Neuronal stem cell (in vitro differentiated cells): ENCODE measurements at regions not wholly inside any gene's neighbourhood (a gene's known extent, or its start where the extent isn't known, plus 50 kb on each side); places are given as distances from the start of the nearest gene placed in this dataset.

Source experiments
- DNase-seq: peaks from one replicate; pipeline ENCODE4 v3.0.0-alpha.2; 2013; ENCODE audit warnings: low spot score
- H2AFZ ChIP-seq: one replicate; pipeline ENCODE4 v1.6.1; 2013; ENCODE audit warnings: mild to moderate bottlenecking, low read length, inconsistent platforms
- H2AK5ac ChIP-seq: 2 replicates; pipeline ENCODE4 v1.6.1; 2013; ENCODE audit warnings: low read depth, mild to moderate bottlenecking, inconsistent platforms, low read length, moderate library complexity, mixed read lengths
- H2BK120ac ChIP-seq: 2 replicates; pipeline ENCODE4 v1.6.1; 2013; ENCODE audit warnings: low read depth, mild to moderate bottlenecking, inconsistent platforms, low read length, moderate library complexity, mixed read lengths
- H2BK12ac ChIP-seq: one replicate; pipeline ENCODE4 v1.6.1; 2013; ENCODE audit warnings: low read length, inconsistent platforms
- H2BK15ac ChIP-seq: 2 replicates; pipeline ENCODE4 v1.6.1; 2013; ENCODE audit warnings: mild to moderate bottlenecking, low read length, inconsistent platforms, mixed read lengths
- H2BK5ac ChIP-seq: one replicate; pipeline ENCODE4 v1.6.1; 2013; ENCODE audit warnings: inconsistent platforms, mild to moderate bottlenecking, low read length, moderate library complexity
- H3K14ac ChIP-seq: one replicate; pipeline ENCODE4 v1.6.1; 2013; ENCODE audit warnings: low read length, inconsistent platforms
- H3K18ac ChIP-seq: 2 replicates; pipeline ENCODE4 v1.6.1; 2013; ENCODE audit warnings: low read length, inconsistent platforms
- H3K23ac ChIP-seq: 2 replicates; pipeline ENCODE4 v1.6.1; 2013; ENCODE audit warnings: low read depth, mild to moderate bottlenecking, mixed read lengths, low read length, inconsistent platforms; ENCODE audit not compliant: poor library complexity
- H3K27ac ChIP-seq: replicated peaks from 3 replicates; pipeline ENCODE4 v1.5.1; 2013; ENCODE audit warnings: low read length, inconsistent platforms
- H3K27me3 ChIP-seq, 3 experiments: 2 replicates each; pipeline ENCODE4 v1.6.1; 2013; ENCODE audit warnings: low read length in 3 of 3, mild to moderate bottlenecking in 2 of 3, inconsistent platforms in 1 of 3, low read depth in 1 of 3, mixed read lengths in 1 of 3, moderate library complexity in 1 of 3; ENCODE audit not compliant: control insufficient read depth in 3 of 3, insufficient read depth in 3 of 3
- H3K36me3 ChIP-seq, 2 donors: replicated peaks in 1 of 2; 2 replicates each; pipeline ENCODE4 v1.6.1; 2013; ENCODE audit warnings: low read length in 2 of 2; ENCODE audit not compliant: control insufficient read depth in 2 of 2, insufficient read depth in 2 of 2
- H3K4ac ChIP-seq: 2 replicates; pipeline ENCODE4 v1.6.1; 2013; ENCODE audit warnings: inconsistent platforms, mild to moderate bottlenecking, low read length, moderate library complexity
- H3K4me1 ChIP-seq, 2 donors: 1 replicate in 1 of 2; 2 replicates in 1 of 2; pipeline ENCODE4 v1.6.1; 2013; ENCODE audit warnings: low read length in 2 of 2, low read depth in 1 of 2; ENCODE audit not compliant: control insufficient read depth in 2 of 2, insufficient read depth in 1 of 2
- H3K4me2 ChIP-seq: one replicate; pipeline ENCODE4 v1.6.1; 2013; ENCODE audit warnings: mild to moderate bottlenecking, low read length, inconsistent platforms; ENCODE audit not compliant: insufficient read depth, poor library complexity, severe bottlenecking
- H3K4me3 ChIP-seq, 2 donors: 2 replicates each; pipeline ENCODE4 v1.5.1; 2013; ENCODE audit warnings: low read length in 2 of 2, mild to moderate bottlenecking in 2 of 2, inconsistent platforms in 1 of 2, moderate library complexity in 1 of 2
- H3K79me1 ChIP-seq: one replicate; pipeline ENCODE4 v1.6.1; 2013; ENCODE audit warnings: low read depth, mild to moderate bottlenecking, inconsistent platforms, low read length, moderate library complexity
- H3K9ac ChIP-seq: one replicate; pipeline ENCODE4 v1.6.1; 2013; ENCODE audit warnings: mild to moderate bottlenecking, low read depth, low read length, inconsistent platforms; ENCODE audit not compliant: poor library complexity
- H3K9me3 ChIP-seq, 2 donors: replicated peaks in 1 of 2; 2 replicates each; pipeline versions ENCODE3 to v1.6.1; 2013; ENCODE audit warnings: low read length in 2 of 2, mild to moderate bottlenecking in 2 of 2, inconsistent platforms in 1 of 2, low read depth in 1 of 2, mixed read lengths in 1 of 2, moderate library complexity in 1 of 2; ENCODE audit not compliant: control insufficient read depth in 2 of 2, insufficient read depth in 1 of 2
- H4K8ac ChIP-seq: one replicate; pipeline ENCODE4 v1.6.1; 2013; ENCODE audit warnings: low read depth, mild to moderate bottlenecking, inconsistent platforms, low read length, moderate library complexity
- H4K91ac ChIP-seq: one replicate; pipeline ENCODE4 v1.6.1; 2013; ENCODE audit warnings: low read length, low read depth, mild to moderate bottlenecking, inconsistent platforms; ENCODE audit not compliant: poor library complexity
- WGBS, 2 donors: extraction: QIAGEN DNeasy Blood & Tissue Kit; methylation state at CpG; one replicate each; pipeline ENCODE4 v1.1.7; 2013; ENCODE audit warnings: missing lambda C conversion rate in 2 of 2, mixed read lengths in 1 of 2; ENCODE audit not compliant: insufficient read length in 2 of 2, insufficient replicate concordance in 1 of 2; ENCODE audit errors: extremely low coverage in 2 of 2; 5-methylcytosine and 5-hydroxymethylcytosine counted together

DNA sequence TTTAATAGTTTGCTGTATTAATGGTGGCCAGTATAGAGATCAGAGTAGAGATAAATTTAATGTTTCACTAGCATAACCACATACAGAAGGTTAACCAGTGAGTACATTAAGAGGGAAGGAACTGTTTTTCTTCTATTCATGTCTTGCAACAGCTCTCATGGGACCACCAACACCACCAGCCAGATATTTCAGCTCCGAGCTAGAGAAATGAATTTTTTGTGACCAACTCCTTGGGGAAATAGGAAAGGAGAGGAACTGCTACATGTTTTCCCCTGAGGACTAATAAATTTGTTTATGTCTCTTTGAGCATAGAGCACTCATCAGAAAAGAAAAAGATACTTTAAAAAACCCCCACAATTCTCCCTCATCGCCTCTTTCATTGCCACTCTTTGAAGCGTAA lies 247.5 kb downstream of the MBNL1 start:
- Histone ChIP-seq H2BK120ac (no peak overlapping the region), H4K8ac (no peak overlapping the region), H3K27me3 (no peaks in the 10 kb centered on the region), H3K4me1 (peaks cover 0 to 2% of the 10 kb centered on the region in 2 donors), H3K9me3 (no peaks in the 10 kb centered on the region), H3K14ac (no peak overlapping the region), H3K4me2 (no peak overlapping the region), H2BK5ac (no peak overlapping the region), H3K27ac (no peak overlapping the region), H3K4ac (no peak overlapping the region), H2AFZ (no peak overlapping the region), H2BK15ac (no peak overlapping the region), H2AK5ac (no peak overlapping the region), H3K9ac (no peak overlapping the region), H4K91ac (no peak overlapping the region), H2BK12ac (no peak overlapping the region), H3K18ac (no peak overlapping the region), H3K79me1 (no peaks in the 10 kb centered on the region), H3K4me3 (no peak overlapping the region), H3K23ac (no peak overlapping the region), H3K36me3 (no peaks in the 10 kb centered on the region)
- DNase-seq: no peak
- no CpG with 5 or more reads among the region's 3 CpGs for WGBS, 2 donors

DNA sequence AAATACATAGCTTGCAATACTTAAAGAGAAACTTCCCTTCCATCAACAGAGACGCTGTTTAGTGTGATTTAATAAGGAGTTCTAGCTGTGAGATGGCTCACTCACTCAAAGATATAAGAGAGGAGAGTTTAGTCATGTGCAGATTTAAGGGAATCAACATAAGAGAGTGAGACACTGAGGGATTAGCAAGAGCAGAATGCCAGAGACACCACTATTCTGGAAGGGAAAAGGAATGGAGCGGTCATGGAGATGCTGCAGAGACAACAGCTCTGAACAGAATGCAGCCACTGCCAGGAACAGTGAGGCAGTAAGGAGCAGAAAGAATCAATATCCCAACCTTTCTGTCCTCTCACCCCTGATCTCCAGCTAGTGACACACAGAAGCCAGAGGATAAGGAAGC lies 248.8 kb downstream of the MBNL1 start:
- Histone ChIP-seq H3K18ac (no peak overlapping the region), H3K23ac (no peak overlapping the region), H3K9ac (no peak overlapping the region), H2BK12ac (no peak overlapping the region), H3K9me3 (no peaks in the 10 kb centered on the region), H4K91ac (no peak overlapping the region), H3K27me3 (no peaks in the 10 kb centered on the region), H3K36me3 (no peaks in the 10 kb centered on the region), H2AK5ac (no peak overlapping the region), H3K4me1 (peaks cover 0 to 2% of the 10 kb centered on the region in 2 donors), H3K79me1 (no peaks in the 10 kb centered on the region), H3K4ac (no peak overlapping the region), H4K8ac (no peak overlapping the region), H3K4me3 (no peak overlapping the region), H2AFZ (peak overlapping the region; percentile 5), H3K27ac (no peak overlapping the region), H2BK5ac (no peak overlapping the region), H3K4me2 (no peak overlapping the region), H2BK120ac (no peak overlapping the region), H2BK15ac (no peak overlapping the region), H3K14ac (no peak overlapping the region)
- no peak for DNase-seq
- no CpG with 5 or more reads among the region's 2 CpGs for WGBS, 2 donors

DNA sequence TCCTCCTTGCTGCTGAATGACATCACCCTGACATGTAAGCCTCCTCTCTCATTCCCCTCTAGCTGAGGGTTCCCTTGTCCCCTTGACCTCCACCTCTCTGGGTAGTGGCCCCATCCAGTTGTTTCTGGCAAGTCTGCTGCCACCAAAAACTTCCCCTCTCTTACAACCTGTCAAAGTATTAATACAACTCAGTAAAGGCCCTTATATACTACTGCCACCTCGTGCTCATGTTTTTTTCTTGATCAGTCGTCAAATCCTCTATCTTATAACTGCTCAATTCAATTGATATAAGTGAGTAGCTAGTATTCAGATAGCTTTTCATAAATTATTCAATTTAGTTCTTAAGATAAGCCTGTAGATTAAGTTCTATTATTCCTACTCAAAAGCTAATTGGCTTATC lies 249.6 kb downstream of the MBNL1 start:
- no peaks in the 10 kb centered on the region for H3K27me3 ChIP-seq

DNA sequence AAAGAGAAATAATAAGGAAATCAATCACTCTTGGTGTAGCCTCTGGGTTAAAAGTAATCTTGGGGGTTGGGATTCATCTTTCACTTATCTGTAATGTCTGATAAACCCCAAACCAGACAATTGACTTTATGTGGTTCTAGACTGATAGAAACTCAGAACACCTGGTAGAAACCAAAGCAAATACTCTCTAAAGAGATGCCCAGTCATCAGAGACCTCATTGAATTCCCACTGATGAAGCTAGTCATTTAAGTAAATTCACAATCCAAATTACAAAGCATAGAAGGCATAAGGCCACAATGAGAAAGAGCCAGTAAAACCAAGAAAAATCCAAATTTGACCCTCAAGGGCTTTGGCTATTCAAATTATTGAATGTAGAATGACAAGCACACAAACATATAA lies 250.6 kb downstream of the MBNL1 start:
- H3K79me1 ChIP-seq: no peaks in the 10 kb centered on the region

More for the DNA sequence above, 249.6 kb downstream of the MBNL1 start:
- Histone ChIP-seq H3K36me3 (no peaks in the 10 kb centered on the region), H4K91ac (no peak overlapping the region), H2AK5ac (no peak overlapping the region), H3K4ac (no peak overlapping the region), H2BK5ac (no peak overlapping the region), H2BK15ac (no peak overlapping the region), H2BK12ac (no peak overlapping the region), H4K8ac (no peak overlapping the region), H3K14ac (no peak overlapping the region), H3K18ac (no peak overlapping the region), H3K79me1 (no peaks in the 10 kb centered on the region), H3K4me3 (no peak overlapping the region), H3K27ac (no peak overlapping the region), H2BK120ac (no peak overlapping the region), H3K9ac (no peak overlapping the region), H3K23ac (no peak overlapping the region), H2AFZ (no peak overlapping the region), H3K4me2 (no peak overlapping the region), H3K4me1 (peaks cover 0 to 2% of the 10 kb centered on the region in 2 donors), H3K9me3 (no peaks in the 10 kb centered on the region)
- WGBS, 2 donors: no CpG with 5 or more reads among the region's 2 CpGs
- DNase-seq: no peak

More for the DNA sequence above, 250.6 kb downstream of the MBNL1 start:
- Histone ChIP-seq H3K14ac (no peak overlapping the region), H3K4me3 (no peak overlapping the region), H4K91ac (no peak overlapping the region), H3K4me2 (no peak overlapping the region), H2BK5ac (no peak overlapping the region), H3K36me3 (no peaks in the 10 kb centered on the region), H3K4ac (no peak overlapping the region), H2BK15ac (no peak overlapping the region), H2BK120ac (no peak overlapping the region), H3K9ac (no peak overlapping the region), H3K23ac (no peak overlapping the region), H2AK5ac (no peak overlapping the region), H3K27ac (no peak overlapping the region), H3K18ac (no peak overlapping the region), H4K8ac (no peak overlapping the region), H3K27me3 (no peaks in the 10 kb centered on the region), H3K4me1 (peaks cover 0 to 2% of the 10 kb centered on the region in 2 donors), H3K9me3 (no peaks in the 10 kb centered on the region), H2AFZ (no peak overlapping the region), H2BK12ac (no peak overlapping the region)
- no peak for DNase-seq
